ENCODE measurements at regions not wholly inside any gene's neighbourhood (a gene's known extent, or its start where the extent isn't known, plus 50 kb on each side); places are given as distances from the start of the nearest gene placed in this dataset.

- ChIA-PET POLR2A (no interaction called here), CTCF (no interaction called here)
- Mint-ChIP-seq H3K27ac (ENCODE audit: low read depth, unreplicated experiment) (no peak overlapping the region), H3K9me3 (ENCODE audit: unreplicated experiment) (no peaks in the 10 kb centered on the region), H3K27me3 (ENCODE audit: insufficient read depth, unreplicated experiment) (peaks cover 54% of the 10 kb centered on the region), H3K4me3 (ENCODE audit: unreplicated experiment) (no peak overlapping the region), H3K36me3 (ENCODE audit: insufficient read depth, unreplicated experiment) (no peaks in the 10 kb centered on the region), H3K4me1 (ENCODE audit: insufficient read depth, unreplicated experiment) (no peaks in the 10 kb centered on the region)
- no TSS peak for BruUV-seq (replicated peaks)
- no peak for DNase-seq (ENCODE audit: unreplicated experiment)
- intact Hi-C loops (cut with micrococcal nuclease): no loop called here
- TF ChIP-seq, protein P1, sequence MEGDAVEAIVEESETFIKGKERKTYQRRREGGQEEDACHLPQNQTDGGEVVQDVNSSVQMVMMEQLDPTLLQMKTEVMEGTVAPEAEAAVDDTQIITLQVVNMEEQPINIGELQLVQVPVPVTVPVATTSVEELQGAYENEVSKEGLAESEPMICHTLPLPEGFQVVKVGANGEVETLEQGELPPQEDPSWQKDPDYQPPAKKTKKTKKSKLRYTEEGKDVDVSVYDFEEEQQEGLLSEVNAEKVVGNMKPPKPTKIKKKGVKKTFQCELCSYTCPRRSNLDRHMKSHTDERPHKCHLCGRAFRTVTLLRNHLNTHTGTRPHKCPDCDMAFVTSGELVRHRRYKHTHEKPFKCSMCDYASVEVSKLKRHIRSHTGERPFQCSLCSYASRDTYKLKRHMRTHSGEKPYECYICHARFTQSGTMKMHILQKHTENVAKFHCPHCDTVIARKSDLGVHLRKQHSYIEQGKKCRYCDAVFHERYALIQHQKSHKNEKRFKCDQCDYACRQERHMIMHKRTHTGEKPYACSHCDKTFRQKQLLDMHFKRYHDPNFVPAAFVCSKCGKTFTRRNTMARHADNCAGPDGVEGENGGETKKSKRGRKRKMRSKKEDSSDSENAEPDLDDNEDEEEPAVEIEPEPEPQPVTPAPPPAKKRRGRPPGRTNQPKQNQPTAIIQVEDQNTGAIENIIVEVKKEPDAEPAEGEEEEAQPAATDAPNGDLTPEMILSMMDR (IDR thresholded peaks at IDR 0.05; ENCODE audit: unreplicated experiment): no peak
Measured at GRCh38 chr3:103126115-103126514, 691.3 kb downstream of the ZPLD1 start.

GRCh38 chr3:103127098-103127630, 692.3 kb downstream of the ZPLD1 start:
- POLR2A ChIA-PET: no interaction called here
- Mint-ChIP-seq H3K4me1 (ENCODE audit: insufficient read depth, unreplicated experiment) (no peaks in the 10 kb centered on the region), H3K9me3 (ENCODE audit: unreplicated experiment) (no peaks in the 10 kb centered on the region), H3K27ac (ENCODE audit: low read depth, unreplicated experiment) (no peak overlapping the region), H3K4me3 (ENCODE audit: unreplicated experiment) (no peak overlapping the region), H3K36me3 (ENCODE audit: insufficient read depth, unreplicated experiment) (no peaks in the 10 kb centered on the region), H3K27me3 (ENCODE audit: insufficient read depth, unreplicated experiment) (peaks cover 56% of the 10 kb centered on the region)
- TF ChIP-seq, protein P1 (IDR thresholded peaks at IDR 0.05; ENCODE audit: unreplicated experiment): no peak
- CTCF ChIA-PET: no interaction called here
- BruUV-seq (replicated peaks): no TSS peak
- intact Hi-C loops (cut with micrococcal nuclease): no loop called here
- no peak for DNase-seq (ENCODE audit: unreplicated experiment)

GRCh38 chr3:103127737-103128136, 692.9 kb downstream of the ZPLD1 start:
- Mint-ChIP-seq H3K9me3 (ENCODE audit: unreplicated experiment) (no peaks in the 10 kb centered on the region), H3K4me3 (ENCODE audit: unreplicated experiment) (no peak overlapping the region), H3K27ac (ENCODE audit: low read depth, unreplicated experiment) (no peak overlapping the region), H3K27me3 (ENCODE audit: insufficient read depth, unreplicated experiment) (peaks cover 56% of the 10 kb centered on the region), H3K36me3 (ENCODE audit: insufficient read depth, unreplicated experiment) (no peaks in the 10 kb centered on the region), H3K4me1 (ENCODE audit: insufficient read depth, unreplicated experiment) (no peaks in the 10 kb centered on the region)
- TF ChIP-seq, protein P1 (IDR thresholded peaks at IDR 0.05; ENCODE audit: unreplicated experiment): no peak
- POLR2A ChIA-PET: no interaction called here
- intact Hi-C loops (cut with micrococcal nuclease): no loop called here
- BruUV-seq (replicated peaks): no TSS peak
- CTCF ChIA-PET: no interaction called here
- DNase-seq (ENCODE audit: unreplicated experiment): no peak

DNA sequence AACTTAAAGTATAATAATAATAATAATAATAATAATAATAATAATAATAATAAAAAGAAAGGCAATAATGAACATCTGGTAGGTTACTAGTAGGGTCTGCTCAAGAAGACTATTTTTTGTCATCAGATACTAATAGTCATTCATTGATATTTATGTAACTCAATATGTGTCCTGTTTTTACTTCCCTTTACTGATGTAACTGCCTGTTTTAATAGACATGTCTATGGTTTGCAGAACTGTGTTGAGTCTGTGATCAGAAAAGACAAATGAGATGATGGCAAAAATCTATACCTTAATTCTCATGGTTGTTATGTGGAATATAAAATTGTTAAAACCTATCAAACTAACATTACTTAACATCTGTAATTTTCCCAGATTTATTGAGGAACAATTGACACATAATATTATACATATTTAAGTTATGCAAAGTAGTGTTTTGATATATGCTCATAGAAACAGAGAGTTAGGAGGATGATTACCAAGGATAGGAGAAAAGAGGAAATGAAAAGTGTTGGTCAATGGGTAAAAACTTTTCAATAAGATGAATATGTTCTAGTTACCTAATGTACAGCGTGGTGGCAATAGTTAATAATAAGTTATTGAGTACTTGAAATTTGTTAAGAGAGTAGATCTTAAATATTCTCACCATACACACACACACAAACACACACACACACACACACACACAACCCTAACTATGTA, 699.4 kb downstream of the ZPLD1 start:
- intact Hi-C loops (cut with micrococcal nuclease): no loop called here
- H3K4me1 Mint-ChIP-seq (ENCODE audit: insufficient read depth, unreplicated experiment): no peaks in the 10 kb centered on the region
- BruUV-seq (replicated peaks): no TSS peak
- no peaks in the 10 kb centered on the region for H3K9me3 Mint-ChIP-seq (ENCODE audit: unreplicated experiment)
- peaks cover 32% of the 10 kb centered on the region for H3K27me3 Mint-ChIP-seq (ENCODE audit: insufficient read depth, unreplicated experiment)
- TF ChIP-seq, protein P1 (IDR thresholded peaks at IDR 0.05; ENCODE audit: unreplicated experiment): no peak
- H3K36me3 Mint-ChIP-seq (ENCODE audit: insufficient read depth, unreplicated experiment): no peaks in the 10 kb centered on the region
- no peak overlapping the region for H3K4me3 Mint-ChIP-seq (ENCODE audit: unreplicated experiment)
- no peak for DNase-seq (ENCODE audit: unreplicated experiment)
- CTCF ChIA-PET: no interaction called here
- H3K27ac Mint-ChIP-seq (ENCODE audit: low read depth, unreplicated experiment): no peak overlapping the region
- POLR2A ChIA-PET: no interaction called here
